ENCODE measurements at regions not wholly inside any gene's neighbourhood (a gene's known extent, or its start where the extent isn't known, plus 50 kb on each side); places are given as distances from the start of the nearest gene placed in this dataset.

DNA sequence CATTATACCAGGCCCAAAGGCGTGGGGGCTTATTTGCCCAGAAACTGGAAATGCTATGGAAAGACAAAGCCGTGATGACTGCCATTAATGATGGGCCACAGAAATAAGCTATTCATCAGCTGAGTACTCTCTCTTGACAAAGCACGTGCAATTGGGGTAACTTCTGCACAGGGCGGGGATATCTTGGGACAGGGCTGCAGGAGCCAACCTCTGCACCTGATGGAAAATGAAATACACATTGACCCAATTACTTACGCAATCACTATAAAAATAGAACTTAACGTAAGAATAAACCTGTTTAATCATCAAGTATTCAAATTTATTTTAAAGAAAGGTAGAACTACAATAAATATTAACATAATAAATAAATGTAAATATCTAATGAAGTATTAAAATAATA lies 180.1 kb upstream of the NTF3 start:
- no peaks in the 10 kb centered on the region for H3K36me3 ChIP-seq (ENCODE audit: low read depth)
- no peaks in the 10 kb centered on the region for H3K27me3 ChIP-seq (ENCODE audit: insufficient read depth, poor library complexity, severe bottlenecking)
- ATAC-seq (ENCODE audit: low read depth), result no peak
- no peak for DNase-seq (ENCODE audit: low spot score)
- peaks cover 4% of the 10 kb centered on the region for H3K9me3 ChIP-seq (ENCODE audit: severe bottlenecking)
- TF ChIP-seq, protein P1, sequence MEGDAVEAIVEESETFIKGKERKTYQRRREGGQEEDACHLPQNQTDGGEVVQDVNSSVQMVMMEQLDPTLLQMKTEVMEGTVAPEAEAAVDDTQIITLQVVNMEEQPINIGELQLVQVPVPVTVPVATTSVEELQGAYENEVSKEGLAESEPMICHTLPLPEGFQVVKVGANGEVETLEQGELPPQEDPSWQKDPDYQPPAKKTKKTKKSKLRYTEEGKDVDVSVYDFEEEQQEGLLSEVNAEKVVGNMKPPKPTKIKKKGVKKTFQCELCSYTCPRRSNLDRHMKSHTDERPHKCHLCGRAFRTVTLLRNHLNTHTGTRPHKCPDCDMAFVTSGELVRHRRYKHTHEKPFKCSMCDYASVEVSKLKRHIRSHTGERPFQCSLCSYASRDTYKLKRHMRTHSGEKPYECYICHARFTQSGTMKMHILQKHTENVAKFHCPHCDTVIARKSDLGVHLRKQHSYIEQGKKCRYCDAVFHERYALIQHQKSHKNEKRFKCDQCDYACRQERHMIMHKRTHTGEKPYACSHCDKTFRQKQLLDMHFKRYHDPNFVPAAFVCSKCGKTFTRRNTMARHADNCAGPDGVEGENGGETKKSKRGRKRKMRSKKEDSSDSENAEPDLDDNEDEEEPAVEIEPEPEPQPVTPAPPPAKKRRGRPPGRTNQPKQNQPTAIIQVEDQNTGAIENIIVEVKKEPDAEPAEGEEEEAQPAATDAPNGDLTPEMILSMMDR (IDR thresholded peaks at IDR 0.05; ENCODE audit: poor library complexity, severe bottlenecking), result no peak
- H3K4me3 ChIP-seq (ENCODE audit: severe bottlenecking), result no peak overlapping the region
- H3K4me1 ChIP-seq (ENCODE audit: insufficient read depth, poor library complexity, severe bottlenecking), result no peaks in the 10 kb centered on the region
- H3K27ac ChIP-seq (ENCODE audit: poor library complexity, severe bottlenecking), result no peak overlapping the region

DNA sequence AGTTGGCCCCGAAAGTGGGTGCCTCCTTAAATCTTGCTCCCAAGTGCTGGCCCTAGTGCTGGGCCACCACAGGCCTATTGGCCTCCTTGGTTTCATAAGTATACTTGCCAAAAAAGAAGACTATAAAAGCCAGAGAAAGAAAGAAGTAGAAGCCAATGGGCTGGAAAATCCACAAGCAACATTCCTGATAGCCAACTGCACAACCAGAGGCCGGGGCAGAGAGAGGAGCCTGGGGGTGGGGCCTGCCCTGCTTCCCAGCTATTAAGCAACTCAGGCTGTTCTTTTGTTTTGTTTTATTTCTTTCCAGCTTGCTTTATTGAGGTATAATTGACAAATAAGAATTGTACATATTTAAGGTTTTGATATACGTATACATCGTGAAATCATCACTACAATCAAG lies 177.2 kb upstream of the NTF3 start:
- DNase-seq (ENCODE audit: low spot score), result no peak
- no peaks in the 10 kb centered on the region for H3K36me3 ChIP-seq (ENCODE audit: low read depth)
- H3K9me3 ChIP-seq (ENCODE audit: severe bottlenecking), result peaks cover 4% of the 10 kb centered on the region
- no peaks in the 10 kb centered on the region for H3K4me1 ChIP-seq (ENCODE audit: insufficient read depth, poor library complexity, severe bottlenecking)
- no peak for ATAC-seq (ENCODE audit: low read depth)
- H3K4me3 ChIP-seq (ENCODE audit: severe bottlenecking), result no peak overlapping the region
- H3K27ac ChIP-seq (ENCODE audit: poor library complexity, severe bottlenecking), result no peak overlapping the region
- no peaks in the 10 kb centered on the region for H3K27me3 ChIP-seq (ENCODE audit: insufficient read depth, poor library complexity, severe bottlenecking)
- TF ChIP-seq, protein P1 (IDR thresholded peaks at IDR 0.05; ENCODE audit: poor library complexity, severe bottlenecking), result no peak

DNA sequence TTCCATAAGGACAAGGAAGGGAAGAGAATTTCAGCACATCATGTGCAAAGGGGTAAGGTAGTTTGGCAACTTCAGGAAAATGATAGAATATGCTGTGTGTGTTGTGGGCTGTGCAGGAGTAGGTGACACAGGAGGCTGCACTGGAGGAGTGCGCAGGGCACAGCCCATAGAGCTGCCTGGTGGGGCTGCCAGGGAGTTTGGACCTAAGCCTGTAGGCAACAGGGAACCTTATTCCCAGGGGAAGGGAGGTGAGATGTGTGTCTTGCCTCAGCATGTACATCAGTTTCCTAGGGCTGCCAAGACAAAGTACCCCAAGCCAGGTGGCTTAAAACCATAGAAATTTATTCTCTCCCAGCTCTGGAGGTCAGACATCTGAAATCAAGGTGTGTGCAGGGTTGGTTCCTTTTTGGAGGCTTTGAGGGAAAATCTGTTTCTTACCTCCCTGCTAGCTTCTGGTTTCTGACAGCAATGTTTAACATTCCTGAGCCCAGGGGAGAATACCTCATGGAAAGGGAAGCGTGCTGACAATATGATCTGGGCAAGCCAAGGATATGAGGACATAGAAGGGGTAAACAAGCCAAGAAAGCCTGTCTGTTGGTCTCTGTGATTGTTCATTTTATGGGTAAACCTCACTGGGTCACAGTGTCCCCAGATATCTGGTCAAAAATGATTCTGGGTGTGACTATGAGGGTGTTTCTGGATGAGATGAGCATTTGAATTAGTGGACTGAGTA lies 174.0 kb upstream of the NTF3 start:
- Histone ChIP-seq H3K9me3 (ENCODE audit: severe bottlenecking) (peaks cover 4% of the 10 kb centered on the region), H3K4me1 (ENCODE audit: insufficient read depth, poor library complexity, severe bottlenecking) (no peaks in the 10 kb centered on the region), H3K36me3 (ENCODE audit: low read depth) (no peaks in the 10 kb centered on the region), H3K27ac (ENCODE audit: poor library complexity, severe bottlenecking) (no peak overlapping the region), H3K4me3 (ENCODE audit: severe bottlenecking) (no peak overlapping the region), H3K27me3 (ENCODE audit: insufficient read depth, poor library complexity, severe bottlenecking) (no peaks in the 10 kb centered on the region)
- ATAC-seq (ENCODE audit: low read depth) (no peak), DNase-seq (ENCODE audit: low spot score) (no peak)
- TF ChIP-seq, protein P1 (IDR thresholded peaks at IDR 0.05; ENCODE audit: poor library complexity, severe bottlenecking), result no peak

DNA sequence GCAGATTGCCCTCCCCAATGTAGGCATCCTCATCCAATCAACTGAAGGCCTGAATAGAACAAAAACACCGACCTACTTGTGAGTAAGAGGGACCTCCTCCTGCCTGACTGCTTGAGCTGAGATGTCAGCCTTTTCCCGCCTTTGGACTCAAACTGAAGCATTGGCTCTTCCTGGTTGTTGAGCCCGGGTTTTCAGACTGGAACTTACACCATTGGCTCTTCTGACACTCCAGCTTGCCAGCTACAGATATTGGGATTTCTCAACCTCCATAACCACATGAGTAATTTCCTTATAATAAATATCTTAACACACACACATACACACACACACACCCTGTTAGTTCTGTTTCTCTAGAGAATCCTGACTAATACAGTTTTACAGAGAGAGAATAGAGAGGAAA lies 173.4 kb upstream of the NTF3 start:
- Histone ChIP-seq H3K4me3 (ENCODE audit: severe bottlenecking) (no peak overlapping the region), H3K36me3 (ENCODE audit: low read depth) (no peaks in the 10 kb centered on the region), H3K27me3 (ENCODE audit: insufficient read depth, poor library complexity, severe bottlenecking) (no peaks in the 10 kb centered on the region), H3K27ac (ENCODE audit: poor library complexity, severe bottlenecking) (no peak overlapping the region), H3K9me3 (ENCODE audit: severe bottlenecking) (peaks cover 4% of the 10 kb centered on the region), H3K4me1 (ENCODE audit: insufficient read depth, poor library complexity, severe bottlenecking) (no peaks in the 10 kb centered on the region)
- TF ChIP-seq, protein P1 (IDR thresholded peaks at IDR 0.05; ENCODE audit: poor library complexity, severe bottlenecking), result no peak
- DNase-seq (ENCODE audit: low spot score) (no peak), ATAC-seq (ENCODE audit: low read depth) (0 out of 3 replicates have a peak, but pooled peaks have one; percentile 12)

DNA sequence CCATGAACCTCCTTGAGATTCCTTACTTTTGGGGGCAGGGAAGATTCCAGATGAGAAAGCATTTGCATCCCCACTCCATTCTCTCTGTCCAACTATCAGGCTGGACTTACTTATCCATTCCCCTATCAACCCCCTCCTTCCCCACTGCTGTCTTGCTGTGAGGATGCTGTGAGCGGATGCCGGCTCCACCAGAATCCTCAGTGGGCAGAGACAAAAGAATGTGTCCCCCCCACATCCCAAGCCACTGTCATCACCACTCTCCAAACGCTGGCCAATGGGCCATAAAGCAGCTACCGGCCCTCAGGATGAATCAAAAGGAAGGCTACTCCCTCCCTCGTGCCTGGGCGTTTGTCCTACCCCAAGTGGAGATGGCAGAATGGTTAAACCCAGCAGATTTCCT lies 173.0 kb upstream of the NTF3 start:
- TF ChIP-seq, protein P1 (IDR thresholded peaks at IDR 0.05; ENCODE audit: poor library complexity, severe bottlenecking), result no peak
- Histone ChIP-seq H3K9me3 (ENCODE audit: severe bottlenecking) (peaks cover 4% of the 10 kb centered on the region), H3K4me1 (ENCODE audit: insufficient read depth, poor library complexity, severe bottlenecking) (no peaks in the 10 kb centered on the region), H3K27me3 (ENCODE audit: insufficient read depth, poor library complexity, severe bottlenecking) (no peaks in the 10 kb centered on the region), H3K4me3 (ENCODE audit: severe bottlenecking) (no peak overlapping the region), H3K27ac (ENCODE audit: poor library complexity, severe bottlenecking) (no peak overlapping the region), H3K36me3 (ENCODE audit: low read depth) (no peaks in the 10 kb centered on the region)
- DNase-seq (ENCODE audit: low spot score), result no peak
- no peak for ATAC-seq (ENCODE audit: low read depth)

All from RWPE2 (cell line).